Forelimb muscle (tissue), 1 donor: ENCODE measurements at regions not wholly inside any gene's neighbourhood (a gene's known extent, or its start where the extent isn't known, plus 50 kb on each side); places are given as distances from the start of the nearest gene placed in this dataset.

ENCODE experiments used
- DNase-seq: peaks from one replicate; pipeline ENCODE4 v3.0.0-alpha.2; 2013; ENCODE audit warnings: low read depth

DNA sequence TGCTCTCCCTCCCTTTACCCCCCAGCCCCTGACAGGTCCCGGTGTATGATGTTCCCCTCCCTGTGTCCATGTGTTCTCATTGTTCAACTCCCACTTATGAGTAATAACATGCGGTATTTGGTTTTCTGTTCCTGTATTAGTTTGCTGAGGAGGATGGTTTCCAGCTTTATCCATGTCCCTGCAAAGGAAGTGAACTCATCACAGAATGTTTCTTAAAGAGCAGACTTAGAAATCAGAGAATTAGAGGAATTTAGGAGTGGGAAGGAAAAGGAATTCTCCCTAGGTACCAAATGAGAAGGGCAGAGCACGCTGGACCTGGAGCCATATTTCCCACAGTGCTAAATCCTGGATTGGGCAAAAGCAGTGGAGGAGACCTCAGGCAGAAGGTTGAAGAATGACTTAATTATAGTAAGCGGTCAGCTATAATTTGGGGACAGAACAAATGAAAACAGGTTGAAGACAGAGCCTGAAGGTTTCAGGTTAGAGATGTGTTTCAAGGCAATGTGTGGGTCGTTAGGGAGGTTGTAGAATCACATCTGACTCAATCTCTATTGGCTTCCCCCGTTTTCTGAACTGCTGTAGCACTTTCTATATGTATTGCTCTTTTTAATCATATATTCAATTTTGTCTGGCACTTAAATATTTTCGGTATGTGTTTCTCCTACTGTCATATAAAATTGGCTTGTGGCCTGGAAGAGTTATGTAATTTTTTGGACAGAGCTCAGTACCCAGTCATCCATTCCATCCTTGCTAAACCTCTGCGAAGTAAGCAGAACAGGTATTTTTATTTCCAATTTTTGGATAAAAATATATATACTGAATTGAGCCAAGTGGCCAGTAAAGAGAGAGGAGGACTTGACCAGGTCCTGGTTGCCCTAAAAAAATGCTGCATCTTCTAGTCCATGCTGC, 210.5 kb upstream of the KLF6 start:
- DNase-seq = no peak

DNA sequence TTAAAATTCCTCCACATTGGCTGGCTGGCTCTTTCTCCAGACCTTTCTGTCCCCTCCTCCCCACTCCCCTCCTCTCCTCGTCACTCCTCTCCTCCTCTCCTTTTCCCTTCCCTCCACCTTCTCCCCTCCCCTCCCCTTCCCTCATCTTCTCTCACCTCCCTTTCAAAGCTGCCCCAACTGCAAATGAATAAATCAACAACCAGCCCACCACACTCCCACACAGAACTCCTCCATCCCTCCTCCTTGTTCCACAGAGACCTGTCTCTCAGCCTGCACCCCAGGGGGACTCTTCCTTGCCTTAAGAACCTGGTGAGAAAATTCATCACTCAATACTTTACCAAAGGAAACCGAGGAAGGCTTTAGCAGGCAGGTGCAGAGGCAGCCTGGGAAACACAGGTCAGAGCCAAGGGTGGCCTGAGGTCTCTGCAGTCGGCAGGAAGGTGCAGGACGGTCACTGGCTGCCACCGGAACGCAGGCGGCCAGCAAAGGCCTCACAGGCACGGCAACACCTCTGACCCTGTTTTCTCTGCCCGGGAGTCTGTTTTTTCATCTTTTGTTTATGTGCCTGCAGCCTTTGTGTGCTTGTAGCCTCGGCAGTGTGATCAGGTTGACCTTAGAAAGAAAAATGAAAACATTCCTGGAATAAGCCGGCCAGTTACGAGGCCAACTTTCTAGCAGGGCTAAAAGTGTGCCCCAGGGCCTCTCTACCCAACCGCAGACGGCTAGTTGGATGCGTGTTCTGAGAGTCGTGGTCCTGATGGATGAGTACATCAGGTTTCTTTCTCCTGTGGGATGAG, 207.6 kb upstream of the KLF6 start:
- DNase-seq = no peak

DNA sequence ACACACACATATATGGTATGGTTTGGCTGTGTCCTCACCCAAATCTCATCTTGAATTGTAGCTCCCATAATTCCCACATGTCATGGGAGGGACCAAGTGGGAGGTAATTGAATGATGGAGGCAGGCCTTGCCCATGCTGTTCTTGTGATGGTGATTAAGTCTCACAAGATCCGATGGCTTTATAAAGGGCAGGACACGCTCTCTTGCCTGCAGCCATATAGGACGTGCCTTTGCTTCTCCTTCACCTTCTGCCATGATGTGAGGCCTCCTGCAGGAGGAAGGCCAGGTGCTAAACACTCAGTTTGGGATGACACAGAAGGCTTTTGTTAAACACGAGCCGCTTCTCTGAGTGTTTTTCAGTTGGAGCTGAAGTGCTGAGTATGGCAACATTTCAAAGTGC, 205.3 kb upstream of the KLF6 start:
- no peak for DNase-seq

DNA sequence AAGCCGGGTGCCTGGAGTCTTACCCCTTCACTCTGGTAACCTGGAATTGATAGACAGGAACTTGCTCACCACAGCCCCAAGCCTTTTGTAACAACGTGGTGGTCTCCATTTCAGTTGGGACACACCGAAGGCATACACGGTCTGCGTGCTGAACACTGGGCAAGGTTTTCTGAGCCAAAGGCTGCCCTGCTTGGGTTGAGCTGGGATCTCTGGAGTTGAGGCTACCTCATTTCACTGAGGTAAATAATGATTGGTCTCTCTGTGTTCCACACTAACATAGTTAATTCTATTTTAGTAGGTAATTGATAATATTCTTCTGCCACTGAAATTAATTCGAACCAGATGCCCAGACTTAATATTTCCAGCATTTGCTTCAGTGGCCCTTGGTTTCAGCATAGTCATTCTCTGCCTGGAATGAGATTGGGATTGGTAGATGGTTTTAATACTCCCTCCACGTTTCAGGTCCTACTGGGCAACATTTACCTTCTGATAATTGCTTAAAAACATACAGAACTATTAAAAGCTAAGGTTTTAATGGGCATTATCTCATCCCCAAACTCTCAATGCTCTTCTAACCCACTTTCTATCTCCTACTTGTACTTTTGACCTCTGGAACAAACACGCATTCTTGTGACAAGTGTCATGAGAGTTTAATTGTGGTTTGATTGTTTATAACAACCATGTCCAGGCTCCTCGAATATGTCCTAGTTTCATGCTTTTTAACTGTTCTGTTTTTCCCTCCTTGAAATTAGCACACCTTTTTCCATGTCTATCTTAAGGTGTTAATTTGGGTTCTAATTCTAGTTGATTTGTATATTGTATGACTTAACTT, 202.3 kb upstream of the KLF6 start:
- DNase-seq = no peak

DNA sequence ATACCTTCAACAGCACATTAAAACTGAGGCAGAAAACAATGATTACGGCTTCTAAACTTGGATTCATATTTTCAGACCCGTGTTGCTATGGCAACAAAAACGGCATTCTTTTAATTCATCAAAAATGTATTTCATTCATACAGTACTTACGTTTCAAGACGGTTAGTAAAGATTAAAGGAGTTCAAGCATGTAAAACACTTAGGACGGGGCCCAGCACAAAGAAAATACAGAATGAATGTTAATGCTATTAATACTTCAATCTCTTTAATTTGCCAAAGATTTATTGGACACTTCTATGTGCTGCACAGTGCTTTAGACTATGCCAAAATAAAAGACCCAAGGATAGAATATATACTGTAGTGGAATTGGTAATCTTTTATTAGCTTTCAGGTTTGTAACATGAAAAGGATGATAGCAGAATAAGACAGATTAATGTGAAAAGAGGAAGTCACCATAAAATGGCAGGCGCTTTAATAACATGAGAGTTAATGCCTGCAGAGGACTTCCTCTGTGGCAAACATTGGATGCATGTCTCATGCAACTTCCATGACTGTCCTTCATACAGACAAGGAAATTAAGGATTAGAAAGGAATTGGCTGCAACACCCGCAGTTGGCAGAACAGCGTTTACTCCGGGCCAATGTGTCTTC, 201.6 kb upstream of the KLF6 start:
- DNase-seq = no peak

DNA sequence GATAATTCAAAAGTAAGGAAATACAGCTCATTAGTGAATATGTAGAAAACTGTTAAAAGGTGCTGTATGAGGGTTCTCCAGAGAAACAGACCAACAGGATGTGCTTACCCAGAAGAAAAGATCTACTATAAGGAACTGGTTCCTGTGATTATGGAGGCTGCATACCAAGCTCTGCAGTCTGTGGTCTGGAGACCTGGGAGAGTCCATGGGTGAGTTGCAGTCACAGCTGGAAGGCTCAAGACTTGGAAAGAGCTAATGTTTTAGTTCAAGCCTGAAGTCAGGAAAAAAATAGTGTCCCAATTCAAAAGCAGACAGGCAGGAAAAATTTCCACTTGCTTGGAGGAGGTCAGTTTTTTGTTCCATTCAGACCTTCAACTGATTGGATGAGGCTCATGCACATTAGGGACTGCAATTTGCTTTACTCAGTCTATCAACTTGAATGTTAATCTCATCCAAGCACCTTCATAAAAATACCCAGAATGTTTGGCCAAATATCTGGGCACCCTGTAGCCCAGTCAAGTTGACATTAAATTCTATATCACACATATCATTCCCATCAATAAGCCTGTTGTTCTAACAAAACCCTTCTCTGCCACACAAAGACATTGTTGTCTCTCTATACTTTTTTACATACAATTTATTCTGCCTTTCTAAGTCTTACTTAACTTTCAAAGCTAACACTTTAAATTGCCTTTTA, 197.9 kb upstream of the KLF6 start:
- DNase-seq = no peak

DNA sequence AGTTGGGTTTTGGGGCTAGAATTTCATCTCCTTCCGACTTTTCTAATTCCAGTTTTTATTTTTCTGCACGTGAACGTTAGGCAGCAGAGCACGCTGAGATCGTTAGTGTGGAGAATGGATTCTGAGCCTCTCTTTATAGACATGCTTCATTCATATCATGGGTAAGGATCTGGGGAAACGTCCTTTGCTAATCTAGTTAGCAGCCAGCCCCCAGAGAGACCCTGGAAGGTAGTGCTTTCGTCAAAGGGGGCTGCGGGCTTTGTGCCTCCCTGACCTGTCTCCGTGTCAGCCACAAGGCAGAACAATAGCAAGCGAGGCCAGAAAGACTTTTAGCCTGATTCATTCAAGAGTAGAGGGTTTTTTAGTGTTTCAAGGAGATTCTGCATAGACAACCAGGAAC, 196.3 kb upstream of the KLF6 start:
- DNase-seq = no peak

DNA sequence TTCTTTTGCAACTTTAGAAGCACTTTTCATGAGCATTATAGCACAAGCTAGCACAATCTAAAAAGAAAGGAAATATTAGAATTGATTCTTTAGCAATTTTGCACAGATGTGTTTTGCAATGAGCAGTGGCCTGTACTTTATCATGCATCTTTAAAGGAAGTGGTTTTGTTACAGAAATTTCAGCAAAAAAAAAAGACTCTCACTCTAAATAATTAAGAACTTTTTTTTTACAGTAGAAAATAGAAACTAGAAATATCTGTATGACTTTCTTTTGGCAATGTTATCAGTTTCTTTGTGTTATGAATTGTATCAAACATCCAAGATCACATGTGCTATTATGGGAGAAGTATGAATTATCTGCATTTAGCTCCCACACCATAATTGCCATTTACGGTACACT, 195.7 kb upstream of the KLF6 start:
- no peak for DNase-seq

DNA sequence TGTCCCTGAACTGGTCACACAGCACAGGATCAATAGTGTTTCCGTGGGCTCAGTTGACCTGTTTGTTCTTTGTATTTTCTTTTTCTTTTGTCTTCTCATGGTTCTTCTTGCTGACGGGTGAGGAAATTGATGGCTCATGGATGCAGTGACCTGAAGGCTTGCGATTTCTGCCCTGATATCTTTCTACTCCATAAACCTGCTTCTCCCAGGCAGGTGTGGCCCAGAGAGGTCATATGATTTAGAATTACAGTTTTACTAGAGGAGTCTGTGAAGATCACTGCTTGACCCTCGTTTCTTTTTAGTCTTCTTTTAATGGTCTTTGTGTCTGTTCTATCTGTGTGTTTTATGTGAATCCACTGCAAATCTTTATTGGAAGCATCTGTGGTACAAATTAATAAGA, 195.1 kb upstream of the KLF6 start:
- no peak for DNase-seq

DNA sequence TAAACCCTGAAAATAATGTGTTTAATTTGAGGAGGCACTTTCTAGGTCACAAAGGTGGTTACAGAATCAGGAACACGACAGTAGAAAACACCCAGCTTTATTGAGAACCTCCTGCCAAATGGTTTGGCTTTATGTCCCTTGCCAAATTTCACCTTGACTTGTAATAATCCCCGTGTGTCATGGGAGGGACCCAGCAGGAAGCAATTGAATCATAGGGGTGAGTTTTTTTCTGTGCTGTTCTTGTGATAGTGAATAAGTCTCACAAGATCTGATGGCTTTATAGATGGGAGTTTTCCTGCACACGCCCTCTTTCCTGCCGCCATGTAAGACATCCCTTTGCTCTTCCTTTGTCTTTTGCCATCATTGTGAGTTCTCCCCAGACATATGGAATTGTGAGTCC, 193.8 kb upstream of the KLF6 start:
- DNase-seq = no peak

DNA sequence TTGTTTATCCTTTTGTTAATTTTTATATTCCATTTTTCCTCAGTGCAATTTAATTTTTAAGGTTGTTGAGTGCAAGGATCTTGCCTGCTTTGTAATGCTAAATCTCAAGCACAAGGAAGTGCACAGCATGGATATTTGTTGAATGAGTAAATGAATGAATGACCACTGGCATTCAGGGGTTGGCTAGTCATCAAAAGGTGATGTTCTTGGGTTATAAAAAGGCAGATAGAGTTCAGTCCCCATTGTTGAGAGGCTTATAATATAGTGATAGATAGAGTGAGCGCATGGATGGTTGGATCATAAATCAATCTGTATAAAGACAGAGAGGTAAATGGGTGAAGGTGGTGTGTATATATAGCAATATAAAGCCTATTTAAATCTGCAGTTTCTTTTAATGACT, 193.2 kb upstream of the KLF6 start:
- no peak for DNase-seq

DNA sequence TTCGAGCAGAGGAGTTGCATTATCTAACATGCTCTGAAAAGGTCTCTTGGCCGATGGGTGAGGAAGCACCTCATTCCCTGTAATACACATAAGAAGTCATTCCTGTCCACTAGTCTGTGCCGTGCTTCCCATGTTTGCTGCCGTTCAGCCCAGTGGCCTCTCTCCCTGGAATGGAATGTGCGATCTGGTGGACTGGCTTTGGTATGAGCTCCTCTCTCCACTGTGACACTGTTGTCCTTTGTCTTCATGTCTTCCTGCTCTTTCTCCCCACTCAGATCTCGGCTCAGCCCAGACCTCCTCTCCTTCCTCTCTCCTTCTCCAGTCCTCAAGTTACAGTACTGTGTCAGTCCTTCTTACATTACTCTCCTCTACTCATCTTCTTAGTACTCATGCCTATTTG, 192.8 kb upstream of the KLF6 start:
- DNase-seq = no peak

DNA sequence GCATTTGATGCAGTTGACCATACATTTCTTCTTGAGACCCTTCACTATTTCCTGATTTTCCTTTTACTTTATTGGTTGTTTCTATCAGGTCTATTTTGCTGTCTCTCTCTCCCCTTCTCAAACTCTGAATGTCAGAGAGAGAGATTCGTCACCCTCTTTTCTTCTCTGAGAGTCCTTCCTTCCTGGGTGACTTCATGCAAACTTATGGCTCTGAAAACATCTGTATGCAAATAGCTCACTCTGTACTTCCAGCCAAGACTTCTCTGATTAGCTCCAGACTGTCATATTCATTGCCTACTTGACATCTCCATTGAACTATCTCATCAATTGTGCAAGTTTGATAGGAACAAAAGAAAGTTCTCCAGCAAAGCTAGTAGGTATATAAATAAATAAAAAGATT, 191.7 kb upstream of the KLF6 start:
- no peak for DNase-seq

DNA sequence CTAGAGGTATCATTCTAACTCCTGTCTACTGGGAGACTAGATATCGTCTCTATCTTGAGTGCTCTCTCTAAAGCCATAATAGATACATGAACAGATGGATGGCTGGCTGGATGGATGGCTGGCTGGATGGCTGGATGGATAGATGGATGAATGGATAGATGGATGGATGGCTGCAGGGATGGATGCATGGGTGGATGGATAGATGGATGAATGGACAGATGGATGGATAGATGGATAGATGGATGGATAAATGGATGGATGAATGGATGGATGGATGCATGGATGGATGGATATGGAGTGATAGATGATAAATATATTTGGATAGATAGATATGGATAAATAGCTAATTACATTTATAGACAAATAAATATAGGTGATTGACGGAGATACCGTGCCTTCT, 191.2 kb upstream of the KLF6 start:
- DNase-seq = no peak

DNA sequence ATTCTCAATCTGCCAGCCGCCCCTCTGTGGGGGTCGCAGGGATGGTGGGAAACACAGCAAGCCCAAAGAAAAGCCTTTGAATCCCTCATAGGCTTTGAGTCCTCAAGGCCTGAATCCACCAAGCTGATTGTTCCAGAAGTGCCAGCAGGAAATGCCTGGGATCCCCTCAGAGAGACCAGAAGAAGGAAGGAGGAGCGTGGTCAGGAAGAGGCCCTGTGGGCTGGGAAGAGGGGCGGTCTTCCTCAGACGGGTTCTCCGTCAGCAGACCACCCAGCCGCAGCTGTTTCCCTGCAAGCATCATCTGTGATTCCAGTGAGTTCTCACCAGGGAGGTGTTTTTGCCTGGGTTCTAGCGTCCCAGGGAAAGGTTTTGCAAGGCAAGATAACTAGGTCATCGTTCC, 190.0 kb upstream of the KLF6 start:
- no peak for DNase-seq

DNA sequence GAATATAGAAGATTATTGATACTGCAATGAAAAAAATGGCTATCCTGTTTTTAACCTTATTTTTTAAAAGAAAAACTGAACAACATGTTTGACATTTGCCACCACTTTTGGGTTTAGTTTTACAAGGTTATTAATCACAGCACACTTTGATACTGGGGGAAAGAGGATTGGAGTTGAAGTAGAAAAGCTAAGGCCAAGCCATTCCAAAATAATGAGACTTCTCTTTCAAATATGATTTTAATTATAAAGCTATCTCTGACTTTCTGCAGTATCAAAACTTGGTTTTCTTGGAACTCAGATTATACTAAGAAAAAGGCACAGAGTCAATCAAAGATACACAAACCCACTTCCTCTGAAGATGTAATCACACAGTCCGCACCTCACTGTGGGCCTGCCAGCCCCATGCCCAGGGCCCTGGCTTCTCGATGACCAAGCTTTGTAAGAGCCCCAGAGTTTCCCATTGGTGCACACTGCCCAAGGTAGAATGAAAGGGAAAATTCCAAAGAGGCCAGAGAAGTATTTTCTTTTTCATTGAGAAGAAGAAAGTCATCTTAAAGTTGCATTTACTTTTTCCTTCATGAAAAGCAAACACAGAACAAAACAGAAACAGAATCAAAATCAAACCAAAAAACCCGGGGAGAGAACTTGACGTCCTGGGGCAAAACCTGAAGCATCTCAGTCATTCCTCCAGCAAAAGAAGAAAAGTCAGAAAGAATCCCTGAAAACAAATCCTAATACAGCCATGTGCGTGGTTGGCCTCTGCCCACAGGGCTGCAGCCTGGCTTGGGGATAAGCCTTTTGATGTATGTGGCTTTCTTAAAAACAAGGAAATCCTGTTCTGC, 187.7 kb upstream of the KLF6 start:
- DNase-seq = no peak

DNA sequence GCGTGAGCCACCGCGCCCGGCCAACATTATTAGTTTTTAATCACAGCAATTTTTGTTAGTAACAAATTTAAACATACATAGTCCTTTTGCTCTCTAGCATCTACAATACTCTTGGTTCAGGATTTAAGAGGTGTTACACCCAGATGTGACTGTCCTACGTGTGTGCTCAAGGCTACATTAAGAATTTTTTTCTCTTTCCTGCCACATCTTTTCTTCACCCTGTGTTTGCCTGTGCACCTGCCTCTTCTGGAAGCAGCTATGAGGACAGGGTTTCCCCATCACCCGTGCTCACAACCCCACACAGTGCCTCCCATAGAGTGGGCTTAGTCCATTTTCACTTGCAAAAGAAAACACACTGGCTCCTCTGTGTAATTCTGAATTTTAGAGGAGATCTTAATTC, 186.7 kb upstream of the KLF6 start:
- no peak for DNase-seq

DNA sequence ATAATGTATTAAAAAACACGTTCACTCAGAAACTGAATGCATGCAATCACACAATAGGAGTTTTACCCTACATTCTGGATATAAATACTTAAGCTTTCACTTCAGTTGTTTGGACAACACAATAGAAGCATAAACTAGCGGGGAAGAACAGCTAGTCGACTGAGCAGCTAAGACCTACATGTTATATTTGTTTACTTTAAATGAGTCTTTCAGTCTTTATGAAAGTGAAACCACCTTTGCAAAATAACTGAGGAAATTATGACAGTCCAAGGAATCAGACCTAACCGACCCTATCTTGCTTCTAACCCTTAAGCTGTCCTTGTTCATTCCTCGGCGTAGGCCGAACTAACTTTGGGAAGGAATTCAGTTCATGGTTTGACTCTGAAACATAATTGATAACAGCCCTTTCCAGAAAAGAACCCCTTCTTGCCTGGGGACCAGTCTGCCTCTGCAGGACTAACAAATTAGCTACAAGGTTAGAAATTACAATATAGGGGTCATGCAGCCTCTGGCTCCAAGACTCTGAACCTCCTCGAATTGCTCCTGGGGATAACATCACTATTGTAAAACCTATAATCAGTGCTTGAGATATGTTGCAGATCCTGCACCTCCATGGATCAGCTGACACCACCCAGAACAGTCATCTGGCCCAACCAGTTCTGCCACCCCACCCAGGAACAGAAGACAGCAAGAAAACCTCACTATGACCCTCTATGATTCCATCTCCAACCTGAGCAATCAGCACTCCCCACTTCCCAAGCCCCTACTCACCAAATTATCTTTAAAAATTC, 185.1 kb upstream of the KLF6 start:
- DNase-seq = no peak

DNA sequence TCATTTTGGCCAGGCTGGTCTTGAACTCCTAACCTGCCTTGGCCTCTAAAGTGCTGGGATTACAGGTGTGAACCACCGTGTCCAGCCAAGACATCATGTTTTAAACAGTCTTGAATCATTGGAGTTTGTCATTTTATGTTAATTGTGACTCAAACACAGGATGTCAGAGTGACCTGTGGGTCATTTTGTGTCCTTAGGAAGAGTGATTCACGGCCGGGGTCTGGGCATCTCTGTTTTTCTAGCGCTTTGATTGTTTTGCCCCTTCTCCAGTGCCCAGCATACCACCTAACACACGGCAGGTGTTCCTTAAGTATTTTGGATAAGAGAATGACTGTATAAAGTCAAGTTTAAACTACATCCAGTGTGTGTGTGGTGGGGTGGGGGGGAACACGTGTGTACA, 183.7 kb upstream of the KLF6 start:
- DNase-seq = no peak
